Glutamatergic neuron (in vitro differentiated cells): ENCODE measurements at regions not wholly inside any gene's neighbourhood (a gene's known extent, or its start where the extent isn't known, plus 50 kb on each side); places are given as distances from the start of the nearest gene placed in this dataset.

Experiments
- DNase-seq: peaks from one replicate; pipeline ENCODE4 v3.0.0; 2022
- H3K27ac Mint-ChIP-seq: one replicate; pipeline ENCODE4 v1.8.0; 2020; ENCODE audit warnings: mild to moderate bottlenecking, mixed read lengths, inconsistent platforms; ENCODE audit not compliant: unreplicated experiment
- H3K27me3 Mint-ChIP-seq: one replicate; pipeline ENCODE4 v1.8.0; 2020; ENCODE audit warnings: mild to moderate bottlenecking, moderate library complexity, mixed read lengths, inconsistent platforms; ENCODE audit not compliant: unreplicated experiment
- H3K36me3 Mint-ChIP-seq: one replicate; pipeline ENCODE4 v1.8.0; 2020; ENCODE audit warnings: mild to moderate bottlenecking, mixed read lengths, inconsistent platforms; ENCODE audit not compliant: unreplicated experiment
- H3K4me1 Mint-ChIP-seq: one replicate; pipeline ENCODE4 v1.8.0; 2020; ENCODE audit warnings: mild to moderate bottlenecking, low read depth, mixed read lengths, inconsistent platforms; ENCODE audit not compliant: unreplicated experiment
- H3K4me3 Mint-ChIP-seq: one replicate; pipeline ENCODE4 v1.8.0; 2020; ENCODE audit warnings: mild to moderate bottlenecking, mixed read lengths, inconsistent platforms; ENCODE audit not compliant: unreplicated experiment
- H3K9me3 Mint-ChIP-seq: one replicate; pipeline ENCODE4 v1.8.0; 2020; ENCODE audit warnings: mild to moderate bottlenecking, moderate library complexity, mixed read lengths, inconsistent platforms; ENCODE audit not compliant: unreplicated experiment
- TF ChIP-seq, protein P1 (sequence below): fragments of 200-600 bp; sonication (generic); IDR thresholded peaks from one replicate; pipeline ENCODE4 v1.5.0; 2021; ENCODE audit not compliant: partially characterized antibody, unreplicated experiment

DNA sequence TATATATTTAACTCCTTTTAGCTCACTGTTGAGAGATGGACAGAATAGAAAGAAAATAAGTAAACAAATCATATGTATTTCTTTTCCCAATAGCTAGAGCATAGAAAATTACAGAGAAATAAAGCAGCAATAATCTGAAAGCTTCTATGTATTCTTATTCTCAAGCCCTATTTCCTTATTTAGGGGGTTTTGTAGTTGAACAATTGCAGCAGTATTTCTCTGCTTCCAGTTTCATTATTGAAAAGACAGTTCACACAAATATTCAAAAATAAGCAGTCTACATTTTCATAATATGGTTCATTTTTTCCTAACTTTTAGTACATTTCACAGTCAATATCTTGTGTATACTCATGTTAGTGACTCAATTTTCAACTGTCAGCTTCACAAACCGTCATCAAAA, 638.2 kb downstream of the MRPL39 start:
- no peaks in the 10 kb centered on the region for H3K27me3 Mint-ChIP-seq
- TF ChIP-seq, protein P1, sequence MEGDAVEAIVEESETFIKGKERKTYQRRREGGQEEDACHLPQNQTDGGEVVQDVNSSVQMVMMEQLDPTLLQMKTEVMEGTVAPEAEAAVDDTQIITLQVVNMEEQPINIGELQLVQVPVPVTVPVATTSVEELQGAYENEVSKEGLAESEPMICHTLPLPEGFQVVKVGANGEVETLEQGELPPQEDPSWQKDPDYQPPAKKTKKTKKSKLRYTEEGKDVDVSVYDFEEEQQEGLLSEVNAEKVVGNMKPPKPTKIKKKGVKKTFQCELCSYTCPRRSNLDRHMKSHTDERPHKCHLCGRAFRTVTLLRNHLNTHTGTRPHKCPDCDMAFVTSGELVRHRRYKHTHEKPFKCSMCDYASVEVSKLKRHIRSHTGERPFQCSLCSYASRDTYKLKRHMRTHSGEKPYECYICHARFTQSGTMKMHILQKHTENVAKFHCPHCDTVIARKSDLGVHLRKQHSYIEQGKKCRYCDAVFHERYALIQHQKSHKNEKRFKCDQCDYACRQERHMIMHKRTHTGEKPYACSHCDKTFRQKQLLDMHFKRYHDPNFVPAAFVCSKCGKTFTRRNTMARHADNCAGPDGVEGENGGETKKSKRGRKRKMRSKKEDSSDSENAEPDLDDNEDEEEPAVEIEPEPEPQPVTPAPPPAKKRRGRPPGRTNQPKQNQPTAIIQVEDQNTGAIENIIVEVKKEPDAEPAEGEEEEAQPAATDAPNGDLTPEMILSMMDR: no peak
- H3K36me3 Mint-ChIP-seq: peaks cover 9% of the 10 kb centered on the region
- no peak for DNase-seq
- peaks cover 3% of the 10 kb centered on the region for H3K9me3 Mint-ChIP-seq
- H3K4me1 Mint-ChIP-seq: no peaks in the 10 kb centered on the region
- H3K27ac Mint-ChIP-seq: no peak overlapping the region
- no peak overlapping the region for H3K4me3 Mint-ChIP-seq

DNA sequence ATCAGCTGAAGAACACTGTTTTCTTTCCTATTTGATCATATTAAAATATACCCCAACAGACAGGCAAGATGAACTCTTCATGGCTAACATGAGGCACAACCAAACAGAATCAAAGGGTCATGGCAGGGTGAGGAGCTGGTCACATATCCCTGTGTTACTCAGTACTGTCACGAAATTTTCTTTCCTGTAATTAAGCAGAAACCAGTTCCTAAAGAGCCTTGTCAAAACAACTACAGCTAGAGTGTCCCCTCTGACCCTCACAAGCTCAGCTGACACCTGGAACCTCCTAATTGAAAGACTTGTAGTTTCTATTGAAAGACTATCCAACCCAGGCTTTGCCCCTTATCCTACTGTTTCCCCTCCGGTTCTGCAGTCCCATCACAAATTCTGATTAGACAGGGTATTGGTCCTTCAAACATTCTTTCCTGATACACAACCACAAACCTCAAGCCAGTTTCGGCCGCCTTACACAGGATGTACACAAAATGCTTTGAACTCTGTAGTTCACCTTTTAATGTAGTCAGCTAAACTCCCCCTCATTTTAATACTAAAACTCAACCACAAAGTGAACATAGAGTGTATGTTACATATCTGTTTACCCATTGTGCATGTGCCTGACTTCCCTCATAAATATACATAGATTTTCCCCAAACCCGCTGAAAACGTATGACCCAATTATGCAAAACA, 651.9 kb downstream of the MRPL39 start:
- no peak for DNase-seq
- Mint-ChIP-seq H3K36me3 (no peaks in the 10 kb centered on the region), H3K9me3 (peaks cover 2% of the 10 kb centered on the region), H3K27me3 (peaks cover 5% of the 10 kb centered on the region), H3K4me1 (no peaks in the 10 kb centered on the region), H3K4me3 (no peak overlapping the region), H3K27ac (no peak overlapping the region)
- TF ChIP-seq, protein P1: no peak

DNA sequence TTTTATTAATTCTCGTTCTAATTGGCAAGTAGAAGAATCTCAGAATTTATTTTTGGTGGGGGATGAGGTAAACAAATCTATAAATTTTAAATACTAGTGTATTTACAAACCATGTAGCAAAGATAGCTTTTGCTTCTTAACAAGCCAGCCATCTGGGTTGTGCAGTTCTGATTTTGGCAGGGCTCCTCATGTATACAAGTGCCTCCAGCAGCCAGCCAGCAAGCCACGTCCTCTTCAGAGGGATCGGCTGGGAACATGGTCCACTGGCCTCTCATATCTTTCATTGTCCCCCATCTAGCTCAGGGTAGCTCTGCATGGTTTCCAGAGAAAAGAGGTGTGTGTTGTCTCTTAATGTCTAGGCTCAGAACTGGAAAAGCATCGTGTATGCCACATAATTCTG, 659.1 kb downstream of the MRPL39 start:
- Mint-ChIP-seq H3K4me3 (no peak overlapping the region), H3K36me3 (no peaks in the 10 kb centered on the region), H3K9me3 (no peaks in the 10 kb centered on the region), H3K27me3 (no peaks in the 10 kb centered on the region), H3K27ac (no peak overlapping the region), H3K4me1 (no peaks in the 10 kb centered on the region)
- TF ChIP-seq, protein P1: no peak
- DNase-seq: no peak

DNA sequence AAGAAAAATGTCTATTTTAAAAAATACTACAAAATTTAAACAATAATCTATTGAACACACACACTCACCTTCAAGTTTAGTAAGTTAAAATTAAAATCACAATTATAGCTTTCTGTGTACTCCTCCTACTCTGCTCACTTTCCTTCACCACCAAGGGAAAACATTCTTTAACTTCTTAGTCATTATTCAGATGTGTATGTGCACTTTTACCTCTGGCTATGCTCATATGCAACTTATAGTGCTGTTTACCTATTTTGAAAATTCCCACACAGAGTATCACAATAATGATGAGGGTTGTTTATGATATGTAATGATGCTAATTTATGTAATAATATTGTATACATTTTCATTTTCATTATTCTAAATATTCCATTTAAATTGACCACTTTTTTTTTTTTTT, 661.4 kb downstream of the MRPL39 start:
- TF ChIP-seq, protein P1: no peak
- Mint-ChIP-seq H3K27ac (no peak overlapping the region), H3K36me3 (no peaks in the 10 kb centered on the region)

DNA sequence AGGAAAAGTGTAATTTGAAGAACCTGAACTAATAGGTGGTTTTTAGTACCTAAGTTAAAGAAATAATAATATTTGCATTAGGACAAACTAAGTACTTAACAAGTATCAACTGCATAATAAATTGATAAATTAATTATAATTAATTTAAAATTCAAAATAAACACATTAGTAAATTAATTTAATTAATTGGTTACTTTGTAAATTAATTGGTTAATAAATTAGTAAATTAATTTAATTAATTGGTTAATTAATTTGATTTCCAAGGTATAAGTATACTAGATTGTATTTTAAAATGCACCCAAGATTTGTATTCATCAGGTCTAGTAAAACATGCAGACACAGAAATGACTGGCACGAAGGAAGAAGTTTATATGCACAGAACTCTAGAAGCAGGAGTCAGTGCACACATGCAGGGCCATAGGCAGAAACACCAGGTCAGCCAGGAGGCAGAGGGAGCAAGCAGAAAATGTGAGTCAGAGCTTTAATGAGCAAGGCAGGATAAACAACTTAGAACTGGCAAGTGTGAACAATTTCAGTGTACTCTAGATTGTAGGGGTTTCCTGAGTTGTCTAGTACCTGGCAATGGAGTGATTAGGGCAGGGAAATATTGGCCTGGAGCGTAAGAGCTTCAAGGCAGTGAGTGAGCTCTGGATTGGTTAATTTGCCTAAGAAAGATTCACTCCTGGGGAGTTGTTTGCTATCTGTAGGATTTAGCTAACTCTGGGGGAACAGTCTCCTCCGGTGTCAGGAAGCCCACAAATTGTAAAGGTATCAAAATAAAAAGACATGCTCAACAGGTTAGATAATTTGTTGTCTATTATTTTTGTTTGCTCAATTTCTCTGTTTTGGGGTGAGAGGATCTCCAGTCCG, 665.7 kb downstream of the MRPL39 start:
- TF ChIP-seq, protein P1: no peak
- H3K36me3 Mint-ChIP-seq: no peaks in the 10 kb centered on the region
- DNase-seq: no peak
- H3K27me3 Mint-ChIP-seq: no peaks in the 10 kb centered on the region
- H3K4me1 Mint-ChIP-seq: no peaks in the 10 kb centered on the region
- H3K4me3 Mint-ChIP-seq: no peak overlapping the region
- H3K27ac Mint-ChIP-seq: no peak overlapping the region
- no peaks in the 10 kb centered on the region for H3K9me3 Mint-ChIP-seq

More for the DNA sequence above, 661.4 kb downstream of the MRPL39 start:
- no peaks in the 10 kb centered on the region for H3K9me3 Mint-ChIP-seq
- H3K4me1 Mint-ChIP-seq: no peaks in the 10 kb centered on the region
- DNase-seq: no peak
- H3K27me3 Mint-ChIP-seq: no peaks in the 10 kb centered on the region
- no peak overlapping the region for H3K4me3 Mint-ChIP-seq
